Renal cortex interstitium (tissue), 11 donors: ENCODE measurements at regions not wholly inside any gene's neighbourhood (a gene's known extent, or its start where the extent isn't known, plus 50 kb on each side); places are given as distances from the start of the nearest gene placed in this dataset.

Experiments
- DNase-seq, 11 donors: peaks; one replicate each; pipeline ENCODE4 v3.0.0-alpha.2; 2013; ENCODE audit warnings: low read depth in 9 of 11, low spot score in 4 of 11; ENCODE audit errors: extremely low read depth in 1 of 11

DNA sequence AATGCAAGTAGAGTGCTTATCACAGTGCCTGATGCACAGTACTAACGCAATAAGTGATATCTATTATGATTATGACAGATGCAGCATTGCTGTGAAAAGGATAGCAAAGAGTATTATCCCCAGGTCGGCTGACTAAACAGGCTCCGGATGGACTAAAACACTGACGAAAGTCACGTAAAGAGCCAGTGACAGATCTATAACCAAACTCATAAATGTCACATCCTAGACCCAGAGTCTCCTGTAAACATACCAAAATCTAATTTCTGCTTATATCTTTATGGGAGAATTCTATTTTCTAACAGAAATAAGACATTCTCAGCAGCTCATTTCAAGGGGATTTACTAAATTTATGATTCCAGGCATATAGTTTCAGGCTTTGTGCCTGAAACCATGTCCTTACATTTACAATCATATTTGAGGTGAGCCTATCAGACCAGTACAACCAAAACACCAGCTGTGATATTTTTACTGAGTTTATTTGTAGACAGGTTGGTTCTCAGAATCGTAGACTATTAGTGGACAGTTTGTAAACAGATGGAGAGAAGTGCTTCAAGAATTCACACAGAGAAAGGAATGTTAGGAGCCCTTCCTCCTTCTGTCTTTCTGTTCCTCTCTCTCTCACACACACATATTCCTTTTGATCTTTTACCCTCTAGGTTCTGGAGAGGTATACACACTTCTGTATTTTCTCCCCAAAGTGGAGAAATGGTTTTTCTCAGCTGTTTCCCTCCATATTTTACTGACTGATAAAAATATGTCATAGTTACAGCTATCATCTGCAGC is 52.4 kb upstream of the WDR26 start:
- DNase-seq = no peak

DNA sequence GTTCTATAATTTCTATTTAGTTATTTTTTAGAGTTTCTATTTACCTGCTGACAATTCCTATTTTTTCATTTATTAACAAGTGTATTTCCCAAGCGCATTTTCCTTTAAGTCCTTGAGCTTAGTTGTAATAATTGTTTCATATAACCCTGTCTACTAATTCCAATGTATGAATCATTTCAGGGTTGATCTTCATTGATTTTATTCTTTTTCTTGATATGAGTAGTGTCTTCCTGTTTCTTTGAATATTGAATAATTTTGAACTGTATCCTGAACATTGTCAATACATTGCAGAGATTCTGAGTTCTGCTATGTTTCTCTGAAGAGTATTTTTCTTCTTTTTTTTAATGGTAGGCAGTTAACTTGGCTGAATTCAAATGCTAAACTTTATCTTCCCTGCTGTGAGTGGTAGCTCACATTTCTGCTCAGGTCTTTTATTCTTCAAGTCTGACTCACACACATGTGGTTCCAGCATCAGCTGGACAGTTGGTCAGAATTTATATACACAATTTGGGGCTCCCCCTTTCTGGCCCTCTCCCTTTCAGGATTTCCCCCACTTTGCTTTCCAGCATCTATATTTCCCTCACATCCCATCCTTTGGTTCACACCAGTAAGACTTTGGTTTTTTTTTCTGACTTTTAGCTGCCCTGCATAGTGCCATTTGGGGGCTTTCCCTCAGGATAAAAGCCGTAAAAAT is 54.4 kb upstream of the WDR26 start:
- DNase-seq = no peak

GRCh38 chr1:224489534-224490365 is 55.2 kb upstream of the WDR26 start:
- DNase-seq = no peak

DNA sequence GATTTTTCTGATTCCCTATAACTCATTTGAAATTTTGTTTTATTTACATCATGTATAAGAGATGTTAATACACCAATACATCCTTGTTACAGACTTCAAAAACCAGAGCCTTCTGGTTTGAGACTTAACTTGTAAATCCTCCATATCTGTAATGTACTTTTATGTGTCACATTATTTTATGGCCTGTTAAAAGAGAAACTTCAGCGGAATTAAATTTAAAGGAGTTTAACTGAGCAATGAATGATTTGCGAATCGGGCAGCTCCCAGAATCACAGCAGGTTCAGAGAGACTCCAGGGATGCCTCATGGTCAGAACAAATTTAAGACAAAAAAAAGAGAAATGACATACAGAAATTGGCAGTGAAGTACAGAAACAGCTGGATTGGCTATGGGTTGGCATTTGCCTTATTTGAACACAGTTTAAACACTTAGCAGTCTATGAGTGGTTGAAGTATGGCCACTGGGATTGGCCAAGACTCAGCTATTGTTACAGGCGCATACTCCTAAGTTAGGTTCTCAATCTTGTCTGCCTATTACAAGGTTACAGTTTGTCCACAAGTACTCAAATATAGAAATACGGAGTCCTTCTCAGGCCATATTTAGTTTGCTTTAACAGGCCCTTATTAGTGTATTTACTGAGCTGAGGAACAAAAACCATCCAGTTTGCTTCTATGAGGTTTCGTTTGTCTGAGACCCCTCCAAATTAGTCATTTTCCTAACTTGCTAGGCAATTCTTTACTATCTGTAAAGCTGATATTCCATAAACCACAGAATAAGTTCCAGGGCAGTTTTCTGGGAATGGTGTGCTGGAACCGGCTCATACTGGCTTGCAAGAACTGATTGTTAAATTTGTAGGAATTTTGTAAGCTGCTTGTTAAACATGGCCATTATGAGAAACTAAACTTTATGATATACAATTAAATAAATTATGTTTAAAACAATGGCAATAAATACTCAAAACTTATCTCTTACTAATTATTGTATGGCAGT is 56.2 kb upstream of the WDR26 start:
- DNase-seq = no peak

- no peak for DNase-seq
These were observed 57.4 kb upstream of the WDR26 start for GRCh38 chr1:224492015-224492414.

DNA sequence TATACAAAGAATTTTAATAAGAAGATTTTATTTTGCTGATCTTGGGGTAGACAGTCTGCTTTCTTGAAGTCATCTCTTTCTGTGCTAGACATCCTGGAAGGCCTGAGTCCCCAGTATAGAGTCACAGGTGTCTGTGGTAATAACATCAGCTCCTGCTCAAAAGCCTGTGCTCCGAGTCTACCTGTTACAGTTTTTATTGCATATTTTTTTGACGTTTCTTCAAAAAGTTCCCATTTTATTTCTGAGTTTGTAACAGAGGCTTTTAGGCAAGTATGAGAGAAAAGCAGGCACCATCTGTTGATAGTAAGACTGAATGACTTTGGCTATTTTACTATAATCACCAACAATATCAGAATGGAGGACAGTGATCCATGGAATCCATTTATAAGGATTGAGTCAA is 58.0 kb upstream of the WDR26 start:
- no peak for DNase-seq

DNA sequence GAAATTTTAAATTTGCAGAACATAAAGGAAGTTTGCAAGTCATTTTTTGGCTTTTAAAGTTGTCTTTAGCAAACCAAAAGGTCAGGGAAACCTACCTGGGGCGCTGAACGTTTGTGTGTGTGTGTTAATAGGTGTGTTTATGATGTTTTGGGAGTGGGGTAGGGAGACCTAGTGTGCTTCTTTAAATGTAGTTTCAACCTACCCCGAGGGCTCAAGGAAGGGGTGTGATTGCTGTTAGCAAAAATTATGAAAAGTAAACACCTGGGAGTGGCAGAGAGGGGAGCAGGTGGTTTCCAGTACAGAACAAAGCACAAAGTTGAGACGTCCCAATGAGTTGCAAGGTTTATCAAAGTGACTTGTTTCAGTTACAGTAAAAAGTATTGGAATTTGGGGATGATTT is 58.7 kb upstream of the WDR26 start:
- DNase-seq = no peak

- DNase-seq = no peak
These were observed 59.7 kb upstream of the WDR26 start for GRCh38 chr1:224494343-224494742.

GRCh38 chr1:224495866-224496265 is 61.3 kb upstream of the WDR26 start:
- no peak for DNase-seq

GRCh38 chr1:224496826-224497225 is 62.2 kb upstream of the WDR26 start:
- no peak for DNase-seq

DNA sequence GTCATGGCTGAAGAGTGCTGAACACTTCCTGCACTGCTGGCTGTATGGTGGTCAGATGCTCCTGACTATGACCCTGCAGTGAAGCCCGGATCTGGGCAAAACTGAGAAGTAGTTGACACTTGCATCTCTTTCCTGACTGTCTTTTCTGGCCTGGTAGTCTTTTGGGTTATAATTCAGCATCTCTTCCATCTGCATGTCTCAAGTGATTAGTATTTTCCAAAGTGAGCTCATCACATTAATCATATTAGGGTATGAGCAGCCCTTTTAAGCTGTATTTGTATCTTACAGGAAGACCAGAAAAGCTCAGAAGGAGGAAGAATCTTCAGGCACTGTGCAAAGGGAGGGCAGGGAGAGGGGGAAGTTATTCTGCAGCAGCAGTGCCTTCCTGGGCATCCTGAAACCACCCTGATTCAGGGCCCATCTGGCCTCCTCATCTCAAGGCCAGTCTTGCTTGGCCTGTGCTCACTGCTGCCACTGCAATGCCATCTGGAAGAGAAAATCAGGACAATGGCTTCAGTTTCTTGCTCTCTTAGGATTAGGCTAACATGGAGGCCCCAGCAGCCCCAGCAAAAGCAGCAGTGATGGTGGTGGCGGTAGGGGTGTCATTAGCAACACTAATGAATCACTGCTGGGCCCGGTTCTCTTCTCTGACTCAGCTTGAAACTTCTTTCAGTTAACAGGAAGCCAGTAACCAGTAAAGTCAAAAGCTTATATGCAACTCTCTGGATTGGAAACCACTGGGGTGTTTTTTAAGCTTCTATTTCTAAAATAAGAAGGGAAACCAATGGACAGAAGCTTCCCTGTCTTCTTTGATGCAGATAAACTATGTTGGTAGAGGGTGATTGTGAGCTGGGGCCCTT is 63.3 kb upstream of the WDR26 start:
- no peak for DNase-seq

- peak in 4 of 11 donors; percentile 35 to 61 (median 52) for DNase-seq
These were observed 64.1 kb upstream of the WDR26 start for GRCh38 chr1:224498574-224499170.

- DNase-seq = no peak
These were observed 64.6 kb upstream of the WDR26 start for GRCh38 chr1:224499204-224499603.

DNA sequence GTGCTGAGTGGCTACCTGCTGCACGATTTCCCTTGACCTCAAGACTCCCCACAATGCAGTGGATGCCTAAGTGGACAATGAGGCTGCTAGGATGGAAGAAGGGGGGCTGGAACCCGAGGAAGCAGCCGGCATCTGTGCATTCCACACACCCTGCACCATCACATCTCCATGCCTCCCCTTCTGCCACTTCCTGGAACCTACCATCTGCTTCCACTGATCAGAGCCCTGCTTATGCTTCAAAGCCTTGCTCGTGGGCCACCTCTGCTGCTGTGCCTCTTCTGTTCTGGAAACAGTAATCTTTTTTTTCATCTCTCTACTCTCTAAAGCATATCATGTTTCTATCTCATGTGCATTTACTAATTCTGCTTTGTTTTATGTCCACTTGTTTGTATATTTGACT is 66.2 kb upstream of the WDR26 start:
- DNase-seq = no peak

DNA sequence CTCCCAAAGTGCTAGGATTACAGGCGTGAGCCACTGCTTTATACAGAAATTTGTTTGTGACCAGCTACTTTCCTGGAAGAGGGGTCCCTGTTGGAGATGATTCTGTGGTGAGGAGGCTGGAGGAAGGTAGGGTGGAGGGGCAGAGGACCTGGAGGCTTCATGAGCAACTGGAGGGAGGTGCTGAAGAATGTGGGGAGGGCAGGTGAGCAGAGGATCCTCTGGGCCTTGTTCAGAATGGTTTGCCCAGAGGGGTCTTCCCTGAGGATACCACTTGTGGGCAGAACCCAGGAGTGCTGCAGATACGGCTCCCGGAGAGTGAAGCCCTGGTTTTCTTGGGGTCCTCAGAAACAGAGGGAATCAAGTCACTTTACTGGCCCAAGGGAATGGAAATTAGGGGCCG is 67.2 kb upstream of the WDR26 start:
- DNase-seq = no peak

GRCh38 chr1:224502459-224503160 is 68.0 kb upstream of the WDR26 start:
- DNase-seq = no peak
